ENCODE measurements at regions not wholly inside any gene's neighbourhood (a gene's known extent, or its start where the extent isn't known, plus 50 kb on each side); places are given as distances from the start of the nearest gene placed in this dataset.
"Not testable (repeated sequence)": the region's sequence is repeated elsewhere in the genome, so short reads cannot be mapped to it uniquely, and the experiment has no call there.

DNA sequence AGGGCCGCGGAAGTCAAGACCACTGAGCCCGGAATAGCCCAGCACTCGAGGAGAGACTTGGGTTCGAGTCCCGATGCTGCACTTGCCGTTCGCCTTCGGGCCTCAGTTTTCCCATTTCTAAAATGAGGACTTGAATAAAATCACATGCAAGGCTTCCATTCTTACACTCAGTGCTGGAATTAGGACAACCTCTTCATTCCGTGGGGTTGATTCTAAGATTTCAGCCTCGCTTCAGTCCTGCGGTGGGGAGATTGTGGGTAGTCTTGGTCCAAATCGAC, 116.9 kb upstream of the SMURF2 start:
- not testable (repeated sequence) for TF ChIP-seq POLR2A (IDR thresholded peaks at IDR 0.05)
- TF ChIP-seq, protein P1, sequence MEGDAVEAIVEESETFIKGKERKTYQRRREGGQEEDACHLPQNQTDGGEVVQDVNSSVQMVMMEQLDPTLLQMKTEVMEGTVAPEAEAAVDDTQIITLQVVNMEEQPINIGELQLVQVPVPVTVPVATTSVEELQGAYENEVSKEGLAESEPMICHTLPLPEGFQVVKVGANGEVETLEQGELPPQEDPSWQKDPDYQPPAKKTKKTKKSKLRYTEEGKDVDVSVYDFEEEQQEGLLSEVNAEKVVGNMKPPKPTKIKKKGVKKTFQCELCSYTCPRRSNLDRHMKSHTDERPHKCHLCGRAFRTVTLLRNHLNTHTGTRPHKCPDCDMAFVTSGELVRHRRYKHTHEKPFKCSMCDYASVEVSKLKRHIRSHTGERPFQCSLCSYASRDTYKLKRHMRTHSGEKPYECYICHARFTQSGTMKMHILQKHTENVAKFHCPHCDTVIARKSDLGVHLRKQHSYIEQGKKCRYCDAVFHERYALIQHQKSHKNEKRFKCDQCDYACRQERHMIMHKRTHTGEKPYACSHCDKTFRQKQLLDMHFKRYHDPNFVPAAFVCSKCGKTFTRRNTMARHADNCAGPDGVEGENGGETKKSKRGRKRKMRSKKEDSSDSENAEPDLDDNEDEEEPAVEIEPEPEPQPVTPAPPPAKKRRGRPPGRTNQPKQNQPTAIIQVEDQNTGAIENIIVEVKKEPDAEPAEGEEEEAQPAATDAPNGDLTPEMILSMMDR (IDR thresholded peaks at IDR 0.05): not testable (repeated sequence)

Measured in testis (tissue), 2 donors.